ENCODE measurements at regions not wholly inside any gene's neighbourhood (a gene's known extent, or its start where the extent isn't known, plus 50 kb on each side); places are given as distances from the start of the nearest gene placed in this dataset.

- no peak for TF ChIP-seq ZNF274 (IDR thresholded peaks at IDR 0.05; ENCODE audit: low read depth, low read length)
- TF ChIP-seq YY1 (IDR thresholded peaks at IDR 0.05; ENCODE audit: insufficient read depth, insufficient read length) = no peak
- no peak for TF ChIP-seq SUZ12 (IDR thresholded peaks at IDR 0.05; ENCODE audit: extremely low read depth, insufficient read depth, insufficient read length)
These were observed 656.1 kb downstream of the RNF144A start for GRCh38 chr2:7573166-7573825.

Measured in NT2/D1 (cell line).